HEK293T (cell line): ENCODE measurements at regions not wholly inside any gene's neighbourhood (a gene's known extent, or its start where the extent isn't known, plus 50 kb on each side); places are given as distances from the start of the nearest gene placed in this dataset.

Experiments
- CTCF ChIA-PET: fragments of 350-600 bp; formaldehyde crosslinking; extraction: SDS; loops from one replicate; lab custom pipeline; 2021; ENCODE audit warnings: antibody characterized with exemption, inconsistent platforms; lab: Yijun Ruan, JAX
- POLR2A ChIA-PET: fragments of 350-600 bp; formaldehyde crosslinking; extraction: SDS; loops from one replicate; lab custom pipeline; 2020; ENCODE audit warnings: antibody characterized with exemption, inconsistent platforms; lab: Yijun Ruan, JAX
- DNase-seq: peaks from one replicate; pipeline ENCODE4 v3.0.0; 2012; ENCODE audit warnings: mixed read lengths; ENCODE audit errors: extremely low spot score
- ARNT ChIP-seq: fragments of 450-650 bp; IDR thresholded peaks from 2 replicates; pipeline ENCODE4 v1.6.1; 2017; ENCODE audit warnings: mild to moderate bottlenecking
- BHLHE40 ChIP-seq: fragments of 450-650 bp; IDR thresholded peaks from 2 replicates; pipeline ENCODE4 v1.6.1; 2016; ENCODE audit warnings: mild to moderate bottlenecking, moderate library complexity, borderline replicate concordance
- CTBP1 ChIP-seq: fragments of 450-650 bp; IDR thresholded peaks from 2 replicates; pipeline ENCODE4 v1.6.1; 2016; ENCODE audit warnings: borderline replicate concordance
- ELF4 ChIP-seq: fragments of 450-650 bp; IDR thresholded peaks from 2 replicates; pipeline ENCODE4 v1.6.1; 2017; ENCODE audit warnings: antibody characterized with exemption
- FOXA1 ChIP-seq: fragments of 450-650 bp; IDR thresholded peaks from 2 replicates; pipeline ENCODE4 v1.6.1; 2016; ENCODE audit warnings: mild to moderate bottlenecking
- FOXK2 ChIP-seq: fragments of 450-650 bp; IDR thresholded peaks from 2 replicates; pipeline ENCODE4 v1.6.1; 2016; ENCODE audit warnings: mild to moderate bottlenecking
- FOXM1 ChIP-seq: fragments of 450-650 bp; IDR thresholded peaks from 2 replicates; pipeline ENCODE4 v1.6.1; 2017; ENCODE audit warnings: mild to moderate bottlenecking, borderline replicate concordance
- HDGF ChIP-seq: fragments of 450-650 bp; IDR thresholded peaks from 2 replicates; pipeline ENCODE4 v1.6.1; 2017; ENCODE audit warnings: antibody characterized with exemption, borderline replicate concordance
- L3MBTL2 ChIP-seq: fragments of 450-650 bp; conservative IDR thresholded peaks from 2 replicates; pipeline ENCODE4 v1.6.1; 2016; ENCODE audit warnings: mild to moderate bottlenecking
- LEF1 ChIP-seq: fragments of 450-650 bp; IDR thresholded peaks from 2 replicates; pipeline ENCODE4 v1.6.1; 2017; ENCODE audit warnings: mild to moderate bottlenecking, borderline replicate concordance
- NFRKB ChIP-seq: fragments of 450-650 bp; IDR thresholded peaks from 2 replicates; pipeline ENCODE4 v1.6.1; 2016; ENCODE audit warnings: mild to moderate bottlenecking, moderate library complexity
- PKNOX1 ChIP-seq: fragments of 450-650 bp; IDR thresholded peaks from 2 replicates; pipeline ENCODE4 v1.6.1; 2016
- SP1 ChIP-seq: fragments of 450-650 bp; IDR thresholded peaks from 2 replicates; pipeline ENCODE4 v1.6.1; 2017
- SUZ12 ChIP-seq: fragments of 450-650 bp; IDR thresholded peaks from 2 replicates; pipeline ENCODE4 v1.6.1; 2016; ENCODE audit warnings: mild to moderate bottlenecking
- TARDBP ChIP-seq: fragments of 450-650 bp; IDR thresholded peaks from 2 replicates; pipeline ENCODE4 v1.6.1; 2016
- ZNF384 ChIP-seq: fragments of 450-650 bp; IDR thresholded peaks from 2 replicates; pipeline ENCODE4 v1.6.1; 2016

- DNase-seq = no peak
- ChIA-PET CTCF (interaction anchor here (0.6 kb wide), 1 partner anchor 761 kb away, joined by 3 read pairs; no protein-coding TSS in a partner anchor), POLR2A (no interaction called here)
- TF ChIP-seq ZNF384 = no peak
- no peak for TF ChIP-seq ARNT
- no peak for TF ChIP-seq BHLHE40
- TF ChIP-seq HDGF = no peak
- no peak for TF ChIP-seq SUZ12
- TF ChIP-seq L3MBTL2 = no peak
- no peak for TF ChIP-seq TARDBP
- no peak for TF ChIP-seq FOXA1
- TF ChIP-seq PKNOX1 = no peak
- no peak for TF ChIP-seq FOXK2
These were observed 89.1 kb upstream of the ZNF827 start for GRCh38 chr4:146027761-146028160.

GRCh38 chr4:146023334-146023967 is 84.8 kb upstream of the ZNF827 start:
- TF ChIP-seq LEF1 (no peak), L3MBTL2 (no peak), SUZ12 (no peak), BHLHE40 (no peak), ARNT (no peak), FOXA1 (no peak), FOXM1 (no peak), SP1 (no peak), PKNOX1 (no peak), HDGF (no peak), FOXK2 (no peak), CTBP1 (no peak), NFRKB (no peak), ELF4 (no peak), TARDBP (no peak), ZNF384 (no peak)
- ChIA-PET CTCF (no interaction called here), POLR2A (no interaction called here)
- no peak for DNase-seq

- POLR2A ChIA-PET = no interaction called here
- DNase-seq = no peak
- CTCF ChIA-PET = no interaction called here
- no peak for TF ChIP-seq FOXK2
- no peak for TF ChIP-seq CTBP1
- no peak for TF ChIP-seq ZNF384
- TF ChIP-seq BHLHE40 = no peak
- TF ChIP-seq TARDBP = no peak
- TF ChIP-seq ARNT = no peak
- no peak for TF ChIP-seq HDGF
- TF ChIP-seq L3MBTL2 = no peak
- no peak for TF ChIP-seq SP1
- no peak for TF ChIP-seq FOXA1
- no peak for TF ChIP-seq LEF1
- TF ChIP-seq PKNOX1 = no peak
- no peak for TF ChIP-seq NFRKB
- no peak for TF ChIP-seq FOXM1
- TF ChIP-seq SUZ12 = no peak
- TF ChIP-seq ELF4 = no peak
These were observed 83.9 kb upstream of the ZNF827 start for GRCh38 chr4:146022541-146022940.

- POLR2A ChIA-PET = no interaction called here
- CTCF ChIA-PET = no interaction called here
- no peak for DNase-seq
- TF ChIP-seq PKNOX1 (no peak), SUZ12 (no peak), HDGF (no peak), BHLHE40 (no peak), L3MBTL2 (no peak), FOXK2 (no peak), ELF4 (no peak), NFRKB (no peak), FOXM1 (no peak), ARNT (no peak), CTBP1 (no peak), FOXA1 (no peak), ZNF384 (no peak), LEF1 (no peak), SP1 (no peak), TARDBP (no peak)
These were observed 79.6 kb upstream of the ZNF827 start for GRCh38 chr4:146018247-146018646.

GRCh38 chr4:146004730-146005129 is 66.1 kb upstream of the ZNF827 start:
- POLR2A ChIA-PET = no interaction called here
- CTCF ChIA-PET = no interaction called here
- TF ChIP-seq CTBP1 (no peak), FOXM1 (no peak), BHLHE40 (no peak), FOXK2 (no peak), L3MBTL2 (no peak), ZNF384 (no peak), LEF1 (no peak), ELF4 (no peak), ARNT (no peak)
- no peak for DNase-seq
